Upper lobe of left lung (tissue), 4 donors: ENCODE measurements at regions not wholly inside any gene's neighbourhood (a gene's known extent, or its start where the extent isn't known, plus 50 kb on each side); places are given as distances from the start of the nearest gene placed in this dataset.

Experiments
- EP300 ChIP-seq, 4 donors: sonication (generic); formaldehyde crosslinking; IDR thresholded peaks; one replicate each; pipeline ENCODE4 v1.5.1; 2017; ENCODE audit warnings: antibody characterized with exemption in 4 of 4, control low read depth in 2 of 4
- POLR2A ChIP-seq, 4 donors: fragments of 450-650 bp; IDR thresholded peaks; one replicate each; pipeline ENCODE4 v1.5.1; 2016 to 2017; ENCODE audit warnings: antibody characterized with exemption in 4 of 4, mild to moderate bottlenecking in 2 of 4
- POLR2AphosphoS5 ChIP-seq, 2 donors: sonication (generic); formaldehyde crosslinking; IDR thresholded peaks; one replicate each; pipeline ENCODE4 v1.5.1; 2017; ENCODE audit warnings: antibody characterized with exemption in 2 of 2
- TF ChIP-seq, protein P1 (sequence below), 6 experiments: fragments of 450-650 bp in 4 of 6; fragments of 200-600 bp in 2 of 6; sonication (generic) in 2 of 6; IDR thresholded peaks; one replicate each; pipeline ENCODE4 v1.5.1; 2016 to 2019; ENCODE audit warnings: antibody characterized with exemption in 6 of 6

DNA sequence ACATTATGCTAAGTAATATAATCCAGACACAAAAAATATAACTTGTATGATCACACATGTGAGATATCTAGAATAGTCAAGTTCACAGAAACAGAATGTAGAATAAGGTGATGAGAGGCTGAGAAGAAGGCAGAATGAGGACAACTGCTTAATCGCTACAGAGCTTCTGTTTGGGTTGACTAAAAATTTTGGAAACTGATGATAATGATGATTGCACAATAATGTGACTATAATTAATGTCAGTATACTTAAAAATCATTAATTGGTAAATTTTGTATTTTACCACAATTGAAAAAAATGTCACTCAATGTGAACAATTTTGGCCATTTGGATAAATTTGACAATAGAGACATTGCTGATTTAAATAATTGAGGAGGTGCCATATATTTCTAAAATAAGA, 1374.4 kb upstream of the CDH8 start:
- TF ChIP-seq, protein P1, sequence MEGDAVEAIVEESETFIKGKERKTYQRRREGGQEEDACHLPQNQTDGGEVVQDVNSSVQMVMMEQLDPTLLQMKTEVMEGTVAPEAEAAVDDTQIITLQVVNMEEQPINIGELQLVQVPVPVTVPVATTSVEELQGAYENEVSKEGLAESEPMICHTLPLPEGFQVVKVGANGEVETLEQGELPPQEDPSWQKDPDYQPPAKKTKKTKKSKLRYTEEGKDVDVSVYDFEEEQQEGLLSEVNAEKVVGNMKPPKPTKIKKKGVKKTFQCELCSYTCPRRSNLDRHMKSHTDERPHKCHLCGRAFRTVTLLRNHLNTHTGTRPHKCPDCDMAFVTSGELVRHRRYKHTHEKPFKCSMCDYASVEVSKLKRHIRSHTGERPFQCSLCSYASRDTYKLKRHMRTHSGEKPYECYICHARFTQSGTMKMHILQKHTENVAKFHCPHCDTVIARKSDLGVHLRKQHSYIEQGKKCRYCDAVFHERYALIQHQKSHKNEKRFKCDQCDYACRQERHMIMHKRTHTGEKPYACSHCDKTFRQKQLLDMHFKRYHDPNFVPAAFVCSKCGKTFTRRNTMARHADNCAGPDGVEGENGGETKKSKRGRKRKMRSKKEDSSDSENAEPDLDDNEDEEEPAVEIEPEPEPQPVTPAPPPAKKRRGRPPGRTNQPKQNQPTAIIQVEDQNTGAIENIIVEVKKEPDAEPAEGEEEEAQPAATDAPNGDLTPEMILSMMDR (IDR thresholded peaks at IDR 0.05): no peak
- TF ChIP-seq POLR2A (IDR thresholded peaks at IDR 0.05) (no peak), EP300 (IDR thresholded peaks at IDR 0.05) (no peak), POLR2AphosphoS5 (IDR thresholded peaks at IDR 0.05) (no peak)
